Embryonic facial prominence (tissue), 1 donor: ENCODE measurements at regions not wholly inside any gene's neighbourhood (a gene's known extent, or its start where the extent isn't known, plus 50 kb on each side); places are given as distances from the start of the nearest gene placed in this dataset.

ENCODE experiments used
- DNase-seq: peaks from one replicate; pipeline ENCODE4 v3.0.0-alpha.2; 2016; ENCODE audit errors: extremely low spot score

DNA sequence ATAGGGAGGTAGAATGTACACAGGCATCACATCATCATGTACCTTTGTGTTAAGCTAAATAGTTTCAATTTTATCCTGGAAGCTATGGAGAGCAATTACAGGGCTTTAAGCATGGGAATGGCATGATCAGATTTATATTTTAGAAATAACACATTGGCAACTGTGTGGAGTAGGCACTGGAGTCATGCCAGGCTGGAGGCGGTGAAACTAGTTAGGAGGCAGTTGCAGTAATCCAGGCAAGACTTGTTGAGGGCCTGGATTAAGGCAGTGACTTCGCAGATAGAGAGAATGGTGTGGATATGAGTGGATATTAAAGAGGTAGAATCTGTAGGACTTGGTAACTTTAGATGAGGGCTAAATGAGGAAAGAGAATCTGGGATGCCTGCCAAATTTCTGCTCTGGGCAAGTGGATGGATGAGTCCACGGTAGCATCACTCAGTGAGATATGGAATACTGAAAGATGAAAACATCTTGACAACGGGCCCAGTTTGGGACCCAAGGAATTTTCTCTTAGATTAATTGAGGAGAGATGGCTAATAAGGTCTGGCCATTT, 506.2 kb downstream of the FGF9 start:
- no peak for DNase-seq

DNA sequence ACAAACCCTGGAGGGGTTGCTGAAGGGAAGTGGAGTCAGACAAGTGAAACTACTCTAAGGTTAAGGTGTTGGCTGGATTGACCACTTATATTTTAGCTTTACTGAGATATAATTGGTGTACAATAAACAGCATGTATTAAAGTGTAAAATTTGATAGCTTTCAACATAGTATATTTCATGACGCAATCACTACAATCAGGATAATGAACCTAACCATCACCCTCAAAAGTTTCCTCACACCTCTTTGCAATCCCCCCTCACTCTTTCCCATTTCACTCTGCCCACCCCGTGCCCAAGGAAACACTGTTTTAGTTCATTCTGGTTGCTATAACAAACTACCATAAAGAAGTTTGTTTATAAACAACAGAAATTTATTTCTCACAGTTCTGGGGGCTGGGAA, 508.0 kb downstream of the FGF9 start:
- DNase-seq: no peak

DNA sequence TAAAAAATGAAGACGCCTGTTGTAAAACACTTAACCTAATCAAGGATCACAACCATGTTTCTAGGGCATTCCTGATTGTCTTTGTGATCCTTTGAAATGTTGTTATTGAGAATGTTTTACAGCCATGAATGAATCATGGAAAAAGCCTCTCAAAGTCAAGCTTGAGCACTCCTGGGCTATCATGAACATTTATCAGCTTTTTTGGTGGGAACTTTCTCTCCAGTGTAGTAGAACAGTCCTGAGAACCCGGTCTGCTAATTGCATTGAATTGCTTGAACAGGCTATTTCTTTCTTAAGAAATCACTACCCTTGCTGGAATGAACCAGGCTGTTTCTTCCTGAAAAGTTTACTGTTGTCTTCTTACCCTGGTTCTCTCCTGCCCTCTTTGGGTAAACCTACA, 516.5 kb downstream of the FGF9 start:
- no peak for DNase-seq

DNA sequence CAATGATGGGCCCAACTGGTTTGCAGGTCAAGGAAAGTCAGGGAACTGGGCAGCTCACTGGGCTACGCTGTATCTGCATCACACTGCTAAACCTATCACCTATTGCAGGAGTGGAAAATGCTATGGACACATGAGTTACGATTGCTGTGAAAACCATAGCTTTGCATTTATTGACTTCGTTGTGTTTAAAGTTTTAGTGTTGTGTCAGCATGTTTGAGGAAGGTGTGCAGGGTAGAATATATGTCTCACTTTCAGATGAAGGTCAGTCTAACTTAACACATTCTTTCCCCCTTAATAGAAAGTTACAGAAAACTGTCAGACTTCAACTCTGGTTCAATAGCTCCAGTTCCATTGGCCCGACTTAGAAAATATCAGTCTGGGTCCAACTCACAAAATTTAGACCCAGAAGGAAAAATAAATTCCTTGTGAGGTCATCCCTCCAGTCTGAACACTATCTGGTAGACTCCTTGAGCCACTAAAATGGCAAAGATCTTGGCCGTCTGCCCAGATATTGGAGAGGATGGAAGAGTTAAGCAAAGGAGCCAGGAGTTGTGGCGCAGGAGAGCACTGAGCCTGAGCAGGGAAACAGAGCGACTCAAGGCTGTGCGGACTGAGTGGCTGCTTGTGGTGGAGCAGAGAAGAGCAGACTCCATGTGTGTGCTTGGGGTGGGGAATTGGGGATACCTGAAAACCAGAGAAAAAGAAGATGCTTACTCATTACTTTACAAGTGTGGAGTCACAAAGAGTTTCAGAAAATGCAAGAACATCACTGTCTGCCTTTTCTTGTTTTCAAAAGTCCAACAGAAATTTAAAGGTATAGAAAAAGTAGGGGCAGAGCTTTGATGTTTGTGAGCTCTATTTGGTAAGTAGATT, 518.5 kb downstream of the FGF9 start:
- DNase-seq: no peak

DNA sequence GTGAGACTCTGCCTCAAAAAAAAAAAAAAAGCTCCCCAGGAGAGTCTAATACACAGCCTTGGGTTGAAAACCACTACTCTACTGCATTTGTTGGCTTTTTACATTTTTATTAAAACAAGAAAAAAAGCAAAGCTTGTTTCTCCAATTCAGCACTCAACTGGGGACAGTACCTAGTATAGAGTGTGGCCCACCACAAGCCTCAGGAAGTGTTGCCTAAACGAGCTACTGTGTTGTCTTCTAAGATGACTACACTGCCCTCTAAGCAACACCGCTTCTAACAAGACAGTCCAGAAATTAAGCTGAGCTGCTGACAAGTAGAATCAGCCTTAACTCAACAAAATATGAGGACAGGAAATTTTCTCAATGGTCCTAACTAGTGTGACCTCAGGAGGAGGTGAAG, 522.2 kb downstream of the FGF9 start:
- no peak for DNase-seq

DNA sequence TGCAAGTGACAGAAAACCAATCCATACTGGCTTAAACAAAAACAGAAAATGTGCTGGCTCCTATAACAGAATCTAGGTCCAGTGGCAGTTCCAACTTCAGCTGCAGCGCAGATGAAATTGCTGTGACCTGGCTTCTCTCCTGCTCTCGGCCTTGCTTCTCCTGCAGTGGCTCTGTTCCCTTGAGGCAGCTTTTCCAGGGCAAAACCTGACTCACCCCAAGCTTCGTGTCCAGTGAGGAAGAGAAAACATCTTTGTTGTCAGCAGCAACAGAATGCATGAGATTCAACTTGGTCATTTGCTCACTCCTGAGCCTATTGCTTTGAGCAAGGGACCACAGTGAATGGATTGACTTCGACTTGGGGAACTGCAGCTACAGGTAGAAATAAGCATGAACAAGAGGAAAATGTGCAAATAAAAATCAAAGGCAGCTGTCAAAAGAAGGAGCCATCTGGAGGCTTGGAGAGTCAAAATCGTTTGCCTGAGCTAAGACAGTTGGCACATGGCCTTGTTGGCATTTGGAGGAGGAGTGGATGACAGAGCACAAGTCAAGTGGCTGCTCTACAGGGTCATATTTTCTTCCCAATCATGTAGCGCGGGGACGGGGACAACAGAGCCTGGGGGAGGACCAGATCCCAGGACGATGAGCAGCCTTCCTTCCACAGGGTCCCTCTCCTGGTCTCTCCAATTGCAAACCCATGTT, 523.4 kb downstream of the FGF9 start:
- DNase-seq: no peak

DNA sequence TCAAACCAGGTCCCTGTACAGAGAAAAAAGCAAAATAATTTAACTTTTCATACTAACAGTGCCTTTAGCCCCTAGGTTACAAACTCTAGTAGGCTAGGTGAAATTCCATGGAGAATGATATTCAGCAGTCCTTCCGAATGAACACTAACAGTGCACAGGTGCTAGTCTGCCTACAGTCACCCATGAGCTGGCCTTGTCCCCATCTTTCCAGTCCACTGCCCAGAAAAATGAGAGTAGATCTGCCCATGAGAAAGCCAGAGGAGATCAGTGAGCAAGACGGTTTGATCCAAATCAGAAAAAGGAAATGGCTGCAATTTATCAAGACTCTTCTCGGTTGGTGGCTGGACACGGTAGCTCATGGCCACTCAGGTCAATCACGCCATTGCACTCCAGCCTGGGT, 524.9 kb downstream of the FGF9 start:
- no peak for DNase-seq

DNA sequence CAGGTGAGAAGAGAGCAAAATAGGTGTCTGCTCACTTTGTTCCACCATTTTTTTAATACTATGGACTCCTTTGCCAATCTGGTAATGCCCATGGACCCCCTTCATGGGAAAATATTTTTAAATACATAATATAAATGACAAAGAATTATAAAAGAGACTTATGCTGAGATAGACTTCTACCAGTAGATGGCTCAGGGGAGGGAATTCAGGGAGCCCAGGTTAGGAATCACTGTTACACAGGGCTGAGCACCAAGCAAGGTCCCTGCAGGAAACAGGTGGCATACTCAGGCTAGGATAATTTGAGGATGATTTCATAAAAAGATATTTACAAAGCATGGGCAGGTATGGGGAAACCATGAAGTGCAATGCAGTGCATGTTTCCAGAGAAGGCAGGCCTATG, 525.9 kb downstream of the FGF9 start:
- no peak for DNase-seq

DNA sequence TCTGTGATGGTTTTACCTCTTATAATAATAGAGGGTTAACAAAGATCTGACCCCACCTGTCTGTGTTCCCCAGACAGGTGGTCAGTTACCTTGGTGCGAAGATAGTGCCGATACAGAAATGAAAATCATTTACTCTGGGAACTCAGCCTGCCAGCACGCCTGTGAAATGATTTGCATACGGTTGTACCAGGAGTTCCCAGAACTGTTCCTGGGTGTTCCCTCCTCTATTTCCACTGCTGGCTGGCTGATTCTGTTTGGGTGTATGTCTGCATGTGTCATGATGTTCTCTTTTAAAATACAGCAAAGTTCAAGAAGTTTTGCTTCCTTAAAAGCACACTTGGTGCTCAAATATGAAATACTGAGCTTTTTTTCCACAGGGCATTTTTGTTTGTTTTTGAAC, 527.1 kb downstream of the FGF9 start:
- DNase-seq: no peak

DNA sequence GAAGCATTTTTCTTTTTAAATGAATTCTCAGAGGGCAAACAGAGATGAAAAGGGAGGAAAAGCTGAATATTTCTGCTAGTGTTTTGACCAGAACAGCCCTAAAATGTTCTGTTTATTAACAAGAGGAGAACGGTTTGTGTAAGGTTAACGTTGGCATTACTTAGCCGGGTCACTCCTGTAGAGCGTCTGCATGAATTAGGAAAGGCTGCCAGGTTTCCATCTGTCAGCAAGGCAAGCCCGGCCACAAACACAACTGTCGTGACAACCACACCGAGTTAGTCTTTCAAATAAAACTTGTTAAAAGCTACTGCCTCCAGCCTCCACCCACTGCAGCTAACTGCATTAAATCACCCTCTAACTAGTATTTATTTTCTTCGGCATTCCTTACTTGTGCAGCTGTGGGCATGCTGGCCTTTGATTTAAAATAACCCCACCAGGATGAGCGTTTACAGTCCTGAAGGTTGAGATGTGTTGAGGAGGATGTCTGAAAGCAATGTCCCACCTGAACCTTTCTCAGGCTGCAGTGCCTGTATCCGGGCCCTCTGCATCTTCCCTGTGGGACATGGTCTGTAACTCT, 527.9 kb downstream of the FGF9 start:
- no peak for DNase-seq

DNA sequence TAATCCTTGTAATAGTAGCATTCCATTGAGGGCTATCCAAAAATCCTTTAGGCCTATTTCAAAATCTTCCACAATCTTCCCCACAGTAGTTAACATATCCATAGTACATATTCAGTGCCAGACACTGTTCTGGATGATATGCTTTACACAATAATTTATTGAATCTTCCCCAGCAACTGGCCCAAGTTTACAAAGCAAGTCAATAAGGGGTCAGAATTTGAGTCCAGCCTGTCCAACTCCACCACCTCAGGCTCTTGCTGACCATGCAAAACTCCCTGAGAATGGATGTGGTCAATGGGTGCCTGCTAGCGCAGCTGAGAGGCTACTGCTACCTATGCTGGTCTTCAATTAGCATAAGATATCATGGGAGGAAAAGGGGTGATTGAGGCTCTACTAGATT, 529.6 kb downstream of the FGF9 start:
- no peak for DNase-seq

DNA sequence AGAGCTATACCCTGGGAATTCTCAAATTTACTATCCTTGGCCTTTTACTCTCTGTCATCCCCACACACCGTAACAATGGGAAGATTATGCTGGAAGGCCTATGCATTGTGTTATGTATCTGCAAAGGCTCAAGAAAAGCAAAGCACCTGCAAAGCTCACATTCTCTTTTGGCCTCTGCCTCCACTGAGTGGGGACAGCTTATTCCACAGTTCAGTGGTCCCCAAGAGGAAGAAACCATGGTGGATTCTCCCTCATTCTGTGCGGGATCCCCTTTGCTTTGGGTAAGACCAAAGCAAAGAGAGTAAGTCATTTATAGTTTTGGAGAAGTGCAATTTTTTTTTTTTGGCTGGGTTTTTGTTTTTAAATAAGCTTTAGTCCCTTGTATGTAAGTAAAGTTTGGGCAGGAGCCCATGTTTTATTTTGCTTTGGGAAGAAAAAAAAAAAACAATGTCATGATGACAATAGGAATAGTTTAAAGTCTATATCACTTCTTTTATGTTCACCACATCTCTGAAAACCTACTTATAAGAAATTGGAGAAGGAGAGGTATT, 530.6 kb downstream of the FGF9 start:
- no peak for DNase-seq

DNA sequence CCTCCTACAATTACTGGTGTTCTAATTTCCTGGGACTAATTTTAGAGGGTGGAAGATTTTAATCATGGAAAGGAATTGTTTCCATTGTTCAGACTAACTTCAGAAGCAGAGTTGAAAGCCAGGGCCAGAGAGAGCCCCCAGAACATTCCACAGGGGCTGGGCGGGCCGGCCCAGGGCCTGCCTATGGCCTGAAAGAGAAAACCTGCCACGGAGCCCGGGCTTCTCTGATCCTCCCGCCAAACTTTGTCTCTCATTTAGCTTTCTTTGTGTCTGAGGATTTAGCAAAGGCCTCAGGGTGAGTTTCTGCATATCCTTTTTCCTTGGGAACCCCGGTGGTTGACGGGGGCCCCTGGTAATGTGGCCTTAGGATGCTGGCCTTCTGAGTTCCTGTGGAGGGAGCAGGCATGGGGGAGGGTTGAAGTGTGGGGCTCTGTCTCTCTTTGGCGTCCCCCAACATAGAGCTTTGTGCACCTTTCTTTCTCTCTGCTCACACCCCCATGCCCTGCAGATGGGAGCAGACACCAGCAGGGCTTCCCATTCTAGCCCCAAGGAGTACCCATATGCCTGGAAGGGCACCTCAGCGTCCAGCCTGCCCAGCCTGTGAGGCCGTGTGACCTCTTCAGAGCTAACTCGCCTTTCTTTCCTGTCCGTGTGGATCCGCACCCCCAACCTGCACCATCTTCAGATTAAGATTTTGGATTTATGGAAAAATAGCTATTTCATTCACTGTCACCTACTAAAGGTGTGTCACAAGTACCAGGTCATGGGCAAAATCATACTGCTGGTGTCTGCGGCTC, 539.5 kb downstream of the FGF9 start:
- DNase-seq: no peak

DNA sequence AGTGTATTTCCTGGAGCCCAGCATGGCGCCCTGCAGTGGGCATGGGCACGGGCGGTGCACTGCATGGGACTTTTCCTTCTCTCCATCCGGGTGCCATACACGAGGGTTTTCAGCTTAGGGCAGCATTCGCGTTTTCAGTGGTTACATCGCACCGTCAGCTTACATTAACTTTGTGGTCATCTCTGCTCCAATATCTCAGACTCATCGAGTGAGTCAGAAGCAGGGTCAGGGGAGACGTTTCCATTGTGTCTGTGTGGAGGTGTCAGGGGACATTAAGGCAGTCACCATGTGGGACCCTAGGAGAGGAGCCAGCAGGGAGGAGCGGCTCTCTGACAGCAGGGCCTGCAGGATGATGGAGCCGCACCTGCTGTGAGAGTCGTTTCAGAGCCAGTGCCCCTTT, 541.0 kb downstream of the FGF9 start:
- DNase-seq: no peak

DNA sequence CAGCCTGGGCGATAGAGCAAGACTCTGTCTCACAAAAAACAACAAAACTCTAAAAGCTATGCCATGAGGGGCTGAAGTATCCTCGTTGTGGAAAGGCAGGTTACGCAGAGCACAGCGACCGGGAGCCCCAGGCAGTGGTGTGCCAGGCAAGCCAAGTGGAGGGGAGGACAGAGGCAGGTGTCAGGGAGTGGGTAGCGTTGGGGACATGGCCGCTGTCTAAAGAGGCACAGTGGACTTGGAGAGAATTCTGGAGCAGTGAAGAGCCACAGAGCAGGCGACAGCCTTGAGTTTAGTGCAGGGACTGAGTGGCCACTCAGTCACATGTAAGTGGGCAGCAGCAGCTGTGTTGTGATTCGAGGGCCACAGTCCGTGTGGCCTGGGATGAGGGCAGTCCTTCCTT, 541.7 kb downstream of the FGF9 start:
- DNase-seq: no peak

DNA sequence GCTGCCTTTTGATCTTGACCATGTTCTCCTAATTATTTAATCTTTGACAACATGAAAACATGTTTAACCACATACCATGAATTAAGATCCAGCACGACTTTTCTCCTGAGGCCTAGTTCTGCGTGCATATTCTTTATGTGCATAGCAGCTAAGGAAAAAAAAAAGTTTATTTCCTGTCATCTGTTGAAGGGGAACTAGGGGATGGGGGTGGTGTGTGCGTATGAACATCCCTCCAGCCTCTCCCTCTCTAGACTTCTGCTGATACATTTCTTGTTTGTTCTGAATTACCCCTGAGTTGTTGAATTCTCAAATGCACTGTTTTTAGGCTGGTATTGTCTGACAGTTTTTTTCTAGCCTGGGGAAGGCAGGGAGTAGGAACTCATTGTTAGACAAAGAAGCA, 543.3 kb downstream of the FGF9 start:
- DNase-seq: no peak

DNA sequence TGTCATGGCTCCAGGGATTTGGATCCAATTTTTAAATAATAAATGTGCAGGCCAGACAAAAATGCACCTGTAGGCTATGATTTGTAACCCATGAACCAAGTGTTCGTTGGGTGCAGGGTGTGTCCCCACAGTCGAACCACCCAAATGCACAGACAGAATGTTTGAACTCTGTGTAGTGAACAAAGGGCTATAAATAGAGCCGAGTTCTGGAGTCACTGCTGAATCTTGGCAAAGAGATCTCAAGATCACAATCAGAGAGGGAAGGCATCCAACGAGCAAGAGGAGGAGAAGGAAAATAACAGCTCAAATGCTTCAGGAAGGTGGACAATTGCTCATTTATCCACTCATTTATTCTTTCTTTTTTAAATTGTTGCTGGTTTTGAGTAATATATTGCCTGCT, 547.9 kb downstream of the FGF9 start:
- DNase-seq: no peak

DNA sequence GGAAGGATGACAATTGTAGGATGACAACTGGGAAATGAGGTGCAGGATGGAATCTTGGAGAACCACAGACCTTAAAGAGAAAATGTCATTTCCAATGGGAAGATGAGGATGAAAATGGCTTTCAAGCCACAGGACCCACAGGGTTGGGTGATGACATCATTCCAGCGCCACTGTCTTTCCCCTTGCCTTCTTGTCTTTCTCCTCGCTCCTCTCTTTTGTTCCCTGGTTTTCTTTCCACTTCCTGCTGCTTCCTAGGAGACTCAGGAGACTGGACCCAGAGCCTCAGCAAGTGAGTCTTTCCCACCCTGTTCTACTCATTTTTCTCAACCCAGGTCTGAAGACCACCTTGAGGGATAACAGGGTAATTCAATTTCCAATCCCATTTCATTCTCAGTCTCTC, 548.8 kb downstream of the FGF9 start:
- no peak for DNase-seq

DNA sequence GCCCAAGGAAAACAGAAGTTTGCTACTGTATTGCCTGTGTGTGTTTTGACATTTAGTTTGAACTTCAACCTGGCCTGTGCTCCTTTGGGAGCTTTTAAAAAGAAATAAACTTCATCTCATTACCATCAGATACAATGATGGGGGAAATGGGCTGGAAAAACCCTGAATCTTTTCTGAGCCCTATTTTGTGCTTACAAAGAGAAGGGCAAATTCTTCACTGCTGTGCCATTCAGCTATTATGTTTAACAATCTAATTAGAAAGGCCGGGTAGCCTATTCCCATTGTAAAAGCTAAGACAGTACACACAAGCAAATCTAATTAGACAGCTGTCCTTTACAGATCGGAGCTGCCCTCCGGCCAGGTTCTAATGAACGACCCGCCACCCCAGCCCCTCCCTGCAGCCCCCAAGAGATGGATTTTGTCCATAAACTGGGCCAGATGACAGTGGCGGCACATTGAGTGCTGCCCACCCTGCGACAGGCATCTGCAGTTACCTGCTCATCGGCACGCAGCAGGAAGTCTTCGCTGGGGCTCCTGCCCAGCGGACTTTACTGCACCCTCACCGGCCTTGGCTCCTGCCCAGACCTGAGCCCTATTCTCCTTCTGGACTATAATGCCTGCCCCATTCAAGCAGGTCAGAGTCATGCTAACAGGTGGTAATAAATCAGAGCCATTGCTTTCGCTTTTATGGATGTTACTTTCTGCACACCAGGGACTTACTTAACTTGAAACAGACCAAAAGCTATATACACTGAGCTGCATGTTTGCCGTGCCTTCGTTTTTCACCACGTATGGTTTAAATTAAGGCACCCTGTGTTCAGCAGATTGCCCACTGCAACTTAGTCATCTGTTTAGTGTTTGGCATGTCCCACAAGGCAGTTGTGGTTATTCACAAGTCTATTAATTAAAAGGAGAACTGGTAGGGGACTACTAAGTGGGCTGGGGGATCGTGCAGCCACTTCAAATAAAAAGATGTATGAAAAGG, 549.6 kb downstream of the FGF9 start:
- DNase-seq: peak; percentile 18

DNA sequence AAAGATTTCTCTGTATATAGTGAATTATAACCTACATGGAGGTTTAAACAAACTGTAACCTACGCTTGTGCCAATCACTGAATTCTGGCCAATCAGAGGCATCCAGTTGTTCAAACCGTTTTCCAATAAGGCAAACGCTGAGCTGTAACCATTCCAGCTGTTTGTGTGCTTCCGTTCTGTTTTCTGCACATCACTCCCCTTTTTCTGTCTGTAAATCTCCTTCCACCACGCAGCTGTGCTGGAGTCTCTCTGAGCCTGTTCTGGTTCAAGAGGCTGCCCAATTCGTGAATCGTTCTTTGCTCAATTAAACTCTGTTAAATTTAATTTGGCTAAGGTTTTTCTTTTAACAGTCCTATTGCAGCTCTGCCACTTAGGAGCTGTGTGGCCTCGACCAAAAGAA, 552.5 kb downstream of the FGF9 start:
- DNase-seq: no peak
